ENCODE measurements at regions not wholly inside any gene's neighbourhood (a gene's known extent, or its start where the extent isn't known, plus 50 kb on each side); places are given as distances from the start of the nearest gene placed in this dataset.

DNA sequence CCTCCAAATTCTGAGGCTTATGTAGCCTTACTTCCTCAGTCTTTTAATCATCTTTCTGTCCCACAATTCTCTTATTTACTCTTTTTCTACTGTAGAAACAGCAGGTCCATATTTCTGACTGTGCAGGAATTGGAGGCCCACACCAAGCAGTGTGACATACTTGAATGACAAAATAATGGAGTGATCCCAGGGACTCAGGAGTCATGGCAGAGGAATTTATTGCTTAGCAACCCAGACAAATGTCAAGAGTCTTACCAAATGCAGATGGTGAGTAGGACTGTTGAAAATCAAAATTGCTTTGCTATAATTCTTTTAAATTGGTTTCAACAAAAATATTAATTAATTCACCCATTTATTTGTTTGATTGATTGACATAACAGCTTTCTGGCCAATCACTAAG is 59.9 kb downstream of the HTR1B start:
- Mint-ChIP-seq H3K36me3 (no peaks in the 10 kb centered on the region), H3K4me3 (no peak overlapping the region), H3K9me3 (no peaks in the 10 kb centered on the region), H3K4me1 (no peaks in the 10 kb centered on the region), H3K27ac (no peak overlapping the region), H3K27me3 (no peaks in the 10 kb centered on the region)

DNA sequence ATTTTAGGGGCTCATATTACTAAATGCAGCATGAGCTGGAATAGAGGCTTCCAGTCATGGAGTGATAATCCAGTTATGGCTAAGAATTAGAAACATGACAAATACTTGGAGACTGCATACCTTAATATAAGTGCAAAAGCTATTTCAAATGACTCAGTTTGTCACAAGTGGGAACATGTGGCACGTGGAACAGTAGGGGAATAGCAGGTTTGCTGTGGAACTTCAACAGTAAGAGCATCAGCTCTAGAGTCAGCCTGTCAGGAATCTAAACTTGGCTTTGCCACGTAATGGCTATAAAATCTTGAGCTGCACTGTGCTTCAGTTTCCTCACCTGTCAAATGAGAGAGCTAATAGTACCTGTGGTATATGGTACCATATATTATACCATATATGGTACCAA is 62.1 kb downstream of the HTR1B start:
- Mint-ChIP-seq H3K27me3 (no peaks in the 10 kb centered on the region), H3K4me1 (no peaks in the 10 kb centered on the region), H3K27ac (no peak overlapping the region), H3K9me3 (no peaks in the 10 kb centered on the region), H3K36me3 (no peaks in the 10 kb centered on the region), H3K4me3 (no peak overlapping the region)

DNA sequence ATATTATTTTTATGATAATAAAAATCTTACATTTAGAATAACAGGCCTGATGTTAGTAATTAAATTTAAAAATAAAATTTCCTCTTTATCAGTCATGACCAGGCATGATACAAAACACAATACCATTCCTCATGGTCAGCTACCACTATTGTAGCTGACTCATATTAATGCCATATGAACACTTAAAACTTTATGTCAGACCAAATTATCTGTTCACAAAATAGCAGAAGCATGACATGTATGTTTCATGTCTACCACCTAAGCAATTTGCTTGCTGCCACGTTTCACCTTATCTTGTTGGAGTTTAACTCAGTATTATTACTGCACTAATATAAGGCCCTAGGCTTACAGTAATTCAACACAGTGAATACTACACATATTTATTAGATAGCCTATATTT is 65.7 kb downstream of the HTR1B start:
- Mint-ChIP-seq H3K9me3 (no peaks in the 10 kb centered on the region), H3K4me1 (no peaks in the 10 kb centered on the region), H3K36me3 (no peaks in the 10 kb centered on the region), H3K27ac (no peak overlapping the region), H3K4me3 (no peak overlapping the region), H3K27me3 (no peaks in the 10 kb centered on the region)

DNA sequence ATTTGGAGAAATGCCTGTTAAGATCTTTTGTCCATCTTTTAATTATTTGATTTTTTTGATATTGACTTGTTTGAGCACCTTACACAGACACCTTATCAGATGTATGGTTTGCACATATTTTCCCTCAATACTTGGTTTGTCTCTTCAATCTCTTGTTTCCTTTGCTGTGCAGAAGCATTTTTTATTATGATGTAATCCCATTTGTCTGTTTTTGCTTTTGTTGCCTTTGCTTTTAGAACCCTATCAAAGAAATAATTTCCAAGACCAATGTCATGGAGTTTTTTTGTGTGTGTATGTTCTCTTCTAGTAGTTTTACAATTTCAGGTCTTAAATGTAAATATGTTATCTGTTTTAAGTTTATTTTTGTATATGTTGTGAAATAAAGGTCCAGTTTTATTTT is 73.9 kb downstream of the HTR1B start:
- Mint-ChIP-seq H3K9me3 (peaks cover 14% of the 10 kb centered on the region), H3K4me3 (no peak overlapping the region), H3K27me3 (no peaks in the 10 kb centered on the region), H3K4me1 (no peaks in the 10 kb centered on the region), H3K36me3 (no peaks in the 10 kb centered on the region), H3K27ac (no peak overlapping the region)

DNA sequence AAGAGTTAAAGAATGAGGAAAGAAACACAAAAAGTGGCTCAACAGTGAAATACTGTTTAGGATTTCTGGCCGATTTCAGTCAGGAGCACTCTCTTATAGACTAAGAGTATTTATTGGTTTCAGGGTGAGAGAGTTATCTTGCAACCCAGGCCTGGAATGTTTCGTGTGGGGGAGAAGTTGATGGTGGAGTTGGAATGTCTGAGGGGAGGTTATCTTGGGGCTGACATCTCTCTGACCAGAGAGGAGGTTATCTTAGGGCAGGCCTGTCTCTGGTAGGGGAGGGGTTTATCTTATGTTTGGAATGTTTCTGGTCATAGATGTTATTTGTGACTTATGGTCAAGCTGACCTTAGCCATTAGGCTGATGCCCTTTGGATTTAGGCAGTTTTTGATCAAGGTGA is 80.3 kb downstream of the HTR1B start:
- H3K9me3 Mint-ChIP-seq: peaks cover 10% of the 10 kb centered on the region
- H3K4me3 Mint-ChIP-seq: no peak overlapping the region
- H3K27ac Mint-ChIP-seq: no peak overlapping the region
- no peaks in the 10 kb centered on the region for H3K4me1 Mint-ChIP-seq
- H3K36me3 Mint-ChIP-seq: no peaks in the 10 kb centered on the region
- H3K27me3 Mint-ChIP-seq: no peaks in the 10 kb centered on the region

DNA sequence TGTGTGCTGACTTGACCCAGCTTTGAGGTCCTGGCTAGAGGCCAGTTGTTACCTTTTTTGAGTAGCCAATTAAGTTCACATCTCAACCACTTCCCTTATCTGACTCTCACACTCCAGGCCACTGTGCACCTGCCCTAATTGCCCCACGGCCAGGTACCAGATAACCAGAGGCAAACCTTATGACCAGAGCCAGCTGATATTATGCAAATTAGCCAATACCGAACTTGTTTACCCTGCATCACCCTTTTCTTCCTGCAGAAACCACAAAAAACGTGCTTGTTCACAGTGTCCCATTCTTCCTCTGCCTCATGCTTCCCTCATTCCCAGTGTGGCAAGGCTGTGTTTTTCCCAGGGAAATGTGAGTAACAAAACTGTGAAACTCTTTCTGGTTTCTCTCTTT is 89.3 kb downstream of the HTR1B start:
- no peak overlapping the region for H3K4me3 Mint-ChIP-seq
- H3K9me3 Mint-ChIP-seq: no peaks in the 10 kb centered on the region
- H3K4me1 Mint-ChIP-seq: no peaks in the 10 kb centered on the region
- no peaks in the 10 kb centered on the region for H3K27me3 Mint-ChIP-seq
- H3K27ac Mint-ChIP-seq: no peak overlapping the region
- no peaks in the 10 kb centered on the region for H3K36me3 Mint-ChIP-seq

DNA sequence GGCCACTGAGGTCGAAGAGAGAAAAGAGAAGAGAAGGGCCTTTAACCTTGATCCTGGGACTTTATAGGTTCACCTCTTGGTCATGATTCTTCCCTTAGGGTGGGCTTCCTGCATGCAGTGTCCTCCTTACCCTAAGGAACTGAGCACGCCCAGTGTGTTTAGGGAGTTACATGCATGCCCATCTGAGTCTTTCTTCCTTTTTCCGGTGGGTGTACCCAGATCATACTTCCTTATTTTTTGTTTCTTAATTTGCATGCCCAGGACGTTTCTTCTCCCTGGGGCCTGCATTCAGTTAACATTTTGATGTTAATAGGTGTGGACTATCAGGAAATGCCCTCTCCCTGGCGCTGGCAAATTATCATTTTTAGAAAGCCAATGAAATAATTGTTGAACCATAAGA is 91.5 kb downstream of the HTR1B start:
- no peaks in the 10 kb centered on the region for H3K27me3 Mint-ChIP-seq
- peaks cover under 1% of the 10 kb centered on the region for H3K9me3 Mint-ChIP-seq
- H3K27ac Mint-ChIP-seq: no peak overlapping the region
- H3K36me3 Mint-ChIP-seq: no peaks in the 10 kb centered on the region
- H3K4me3 Mint-ChIP-seq: no peak overlapping the region
- H3K4me1 Mint-ChIP-seq: no peaks in the 10 kb centered on the region

DNA sequence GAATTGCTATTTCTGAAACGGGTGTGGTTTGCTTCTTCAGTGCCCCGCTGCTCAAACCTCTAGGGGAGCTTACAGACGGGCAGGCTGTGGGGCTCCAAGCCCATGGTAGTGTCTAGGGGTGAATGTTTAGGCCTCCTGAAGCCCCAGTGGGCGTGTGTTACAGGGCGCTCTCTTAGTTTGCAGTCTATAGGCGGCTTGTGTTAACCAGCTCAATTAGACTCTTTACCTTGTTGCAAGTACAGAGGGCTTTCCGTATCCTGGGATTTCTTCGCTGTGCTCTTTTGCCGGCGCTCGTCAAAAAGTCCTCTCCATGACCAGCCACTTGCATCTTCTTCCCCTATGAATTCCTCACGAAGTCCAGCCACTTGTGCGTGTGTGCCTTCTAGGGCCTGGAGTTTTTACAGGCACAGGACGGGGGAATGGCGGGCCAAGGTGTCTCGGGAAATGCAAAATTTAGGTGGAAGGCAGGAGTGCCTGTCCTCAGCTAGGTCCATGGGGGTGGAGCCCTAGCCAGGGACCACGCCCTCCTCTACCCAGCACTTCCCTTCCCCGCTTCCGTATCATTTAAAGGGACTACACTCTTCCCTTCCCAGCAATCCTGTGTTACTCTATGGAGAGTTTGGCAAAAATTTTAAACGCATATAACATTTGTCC is 94.5 kb downstream of the HTR1B start:
- Mint-ChIP-seq H3K4me3 (no peak overlapping the region), H3K9me3 (peaks cover 11% of the 10 kb centered on the region), H3K36me3 (no peaks in the 10 kb centered on the region)

DNA sequence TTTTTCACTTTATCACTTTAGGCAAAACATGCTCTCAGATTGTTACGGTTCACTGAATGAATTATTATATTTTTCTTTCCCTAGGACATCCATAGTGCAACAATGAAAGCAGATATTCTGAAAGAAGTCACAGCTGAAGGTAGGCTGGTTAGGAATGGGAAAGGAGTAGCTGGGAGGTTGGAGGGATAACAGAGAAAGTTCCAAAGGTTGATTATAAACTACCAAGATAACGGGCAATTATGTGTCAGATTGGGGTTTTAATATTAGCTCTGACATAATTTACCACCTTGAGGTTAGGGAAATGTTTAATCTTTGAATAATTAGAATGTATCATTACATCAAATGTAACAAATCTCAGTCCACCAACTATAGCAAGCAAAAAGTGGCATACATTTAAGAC is 96.5 kb downstream of the HTR1B start:
- no peaks in the 10 kb centered on the region for H3K36me3 Mint-ChIP-seq
- no peak overlapping the region for H3K4me3 Mint-ChIP-seq
- no peaks in the 10 kb centered on the region for H3K27me3 Mint-ChIP-seq
- no peak overlapping the region for H3K27ac Mint-ChIP-seq
- no peaks in the 10 kb centered on the region for H3K4me1 Mint-ChIP-seq
- peaks cover 11% of the 10 kb centered on the region for H3K9me3 Mint-ChIP-seq

More for the DNA sequence above, 94.5 kb downstream of the HTR1B start:
- Mint-ChIP-seq H3K27me3 (no peaks in the 10 kb centered on the region), H3K4me1 (no peaks in the 10 kb centered on the region), H3K27ac (no peak overlapping the region)

DNA sequence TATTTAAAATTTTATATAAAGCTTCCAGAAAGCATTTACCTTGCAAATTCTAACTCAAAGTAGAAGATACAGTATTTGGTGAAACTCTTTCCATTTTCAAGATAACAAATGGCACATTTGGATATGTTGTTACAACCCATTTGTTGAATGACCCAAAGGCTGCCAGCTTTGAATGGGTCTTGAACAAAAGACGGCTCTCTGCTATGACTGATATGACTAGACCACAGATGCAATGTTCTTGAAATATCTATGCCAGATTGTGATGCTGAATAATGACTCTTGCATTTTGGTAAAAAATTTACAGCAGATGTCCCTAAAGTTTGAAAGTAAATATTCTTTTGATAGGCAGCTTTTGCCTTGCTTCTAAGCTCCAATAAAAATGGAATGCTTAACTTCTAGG is 99.6 kb downstream of the HTR1B start:
- Mint-ChIP-seq H3K9me3 (peaks cover 13% of the 10 kb centered on the region), H3K27ac (no peak overlapping the region), H3K4me3 (no peak overlapping the region), H3K36me3 (no peaks in the 10 kb centered on the region), H3K4me1 (no peaks in the 10 kb centered on the region), H3K27me3 (no peaks in the 10 kb centered on the region)

DNA sequence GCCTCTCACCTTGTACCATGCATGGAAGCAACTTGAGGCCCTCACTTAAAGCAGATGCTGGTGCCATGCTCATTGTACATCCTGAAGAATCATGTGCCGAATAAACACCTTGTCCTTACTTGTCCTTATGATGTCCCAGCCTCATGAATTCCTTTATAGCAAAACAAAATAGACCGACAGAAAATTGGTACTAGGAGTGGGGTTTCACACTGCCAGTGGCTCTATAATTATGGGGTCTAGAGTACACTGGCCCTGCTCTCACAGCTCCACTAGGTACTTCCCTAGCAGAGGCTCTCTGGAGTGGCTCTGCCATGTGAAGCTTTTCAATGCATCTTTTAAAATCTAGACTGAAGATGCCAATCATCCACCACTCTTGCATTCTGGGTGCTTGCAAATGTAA is 101.2 kb downstream of the HTR1B start:
- Mint-ChIP-seq H3K36me3 (no peaks in the 10 kb centered on the region), H3K4me3 (no peak overlapping the region), H3K27ac (no peak overlapping the region), H3K27me3 (no peaks in the 10 kb centered on the region), H3K4me1 (no peaks in the 10 kb centered on the region), H3K9me3 (peaks cover 16% of the 10 kb centered on the region)

DNA sequence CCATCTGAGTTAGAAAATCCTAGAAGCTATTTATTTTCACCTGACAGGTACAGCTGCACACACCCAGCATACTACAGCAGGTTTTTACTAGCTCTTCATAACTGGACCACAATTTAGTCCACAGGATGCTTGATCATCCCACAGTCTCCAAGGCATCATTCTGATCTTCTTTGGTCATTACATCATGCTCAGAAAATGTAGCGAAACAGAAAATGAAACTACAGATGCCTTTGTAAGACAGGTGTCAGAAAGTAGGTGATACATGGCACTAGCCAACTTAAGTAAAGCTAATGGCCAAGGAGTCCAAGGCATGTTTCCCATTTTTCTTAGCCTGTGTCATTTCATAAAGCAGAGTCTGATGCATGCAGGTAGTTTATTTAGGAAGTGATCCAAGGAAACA is 102.3 kb downstream of the HTR1B start:
- Mint-ChIP-seq H3K27ac (no peak overlapping the region), H3K36me3 (no peaks in the 10 kb centered on the region), H3K9me3 (peaks cover 8% of the 10 kb centered on the region), H3K4me1 (no peaks in the 10 kb centered on the region), H3K4me3 (no peak overlapping the region), H3K27me3 (no peaks in the 10 kb centered on the region)

DNA sequence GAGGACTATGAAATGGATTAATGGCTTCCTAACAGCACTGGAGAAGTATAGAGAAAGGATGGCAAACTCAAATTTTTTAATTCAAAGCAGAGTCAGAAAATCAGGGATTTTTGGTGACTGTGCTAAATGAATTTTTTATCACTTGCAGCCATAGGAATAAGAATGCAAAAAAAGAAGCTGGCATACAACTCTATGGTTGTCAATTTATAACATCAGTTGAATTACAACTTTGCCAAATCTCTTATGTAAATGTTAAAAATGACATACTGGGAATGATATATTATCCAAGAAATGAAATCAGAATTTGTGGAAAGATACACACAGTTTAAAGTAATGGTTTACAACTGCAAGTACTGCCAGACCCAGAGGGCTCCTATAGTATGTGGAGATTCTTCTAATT is 106.5 kb downstream of the HTR1B start:
- no peak overlapping the region for H3K27ac Mint-ChIP-seq
- H3K27me3 Mint-ChIP-seq: no peaks in the 10 kb centered on the region
- H3K4me3 Mint-ChIP-seq: no peak overlapping the region
- peaks cover 5% of the 10 kb centered on the region for H3K9me3 Mint-ChIP-seq
- no peaks in the 10 kb centered on the region for H3K36me3 Mint-ChIP-seq
- H3K4me1 Mint-ChIP-seq: no peaks in the 10 kb centered on the region

DNA sequence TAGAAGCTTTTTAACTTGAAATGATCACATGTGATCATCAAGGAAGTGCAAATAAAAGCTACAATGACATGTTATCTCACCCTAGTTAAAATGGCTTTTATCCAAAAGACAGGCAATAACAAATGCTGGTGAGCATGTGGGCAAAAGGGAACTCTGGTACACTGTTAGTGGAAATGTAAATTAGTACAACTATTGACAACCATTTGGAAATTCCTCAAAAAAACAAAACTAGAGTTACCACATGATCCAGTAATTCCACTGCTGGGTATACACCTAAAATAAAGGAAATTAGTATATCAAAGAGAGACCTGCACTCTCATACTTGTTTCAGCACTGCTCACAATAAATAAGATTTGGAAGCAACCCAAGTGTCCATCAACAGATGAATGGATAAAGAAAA is 108.7 kb downstream of the HTR1B start:
- Mint-ChIP-seq H3K4me3 (no peak overlapping the region), H3K9me3 (peaks cover 5% of the 10 kb centered on the region), H3K27ac (no peak overlapping the region), H3K4me1 (no peaks in the 10 kb centered on the region), H3K36me3 (no peaks in the 10 kb centered on the region), H3K27me3 (no peaks in the 10 kb centered on the region)

DNA sequence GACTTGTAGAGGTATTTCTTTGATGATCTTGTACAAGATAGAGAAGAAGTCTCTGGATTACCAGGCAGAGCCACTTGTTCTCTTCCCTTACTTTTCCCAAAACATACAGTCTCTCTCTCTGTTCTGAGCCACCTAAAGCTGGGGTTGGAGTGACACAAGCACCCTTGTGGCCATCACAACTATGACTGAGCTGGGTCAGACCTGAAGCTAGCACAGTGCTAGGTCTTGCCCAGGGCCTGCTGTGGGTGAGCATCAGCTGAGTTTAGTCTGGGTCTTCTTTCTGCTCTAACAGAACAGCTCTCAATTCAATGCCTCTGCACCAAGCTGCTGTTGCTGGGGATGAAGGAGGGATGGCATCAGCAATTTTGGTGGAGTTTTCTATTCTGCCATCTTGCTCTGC is 110.2 kb downstream of the HTR1B start:
- Mint-ChIP-seq H3K36me3 (no peaks in the 10 kb centered on the region), H3K9me3 (no peaks in the 10 kb centered on the region), H3K27ac (no peak overlapping the region), H3K27me3 (no peaks in the 10 kb centered on the region), H3K4me3 (no peak overlapping the region), H3K4me1 (no peaks in the 10 kb centered on the region)

DNA sequence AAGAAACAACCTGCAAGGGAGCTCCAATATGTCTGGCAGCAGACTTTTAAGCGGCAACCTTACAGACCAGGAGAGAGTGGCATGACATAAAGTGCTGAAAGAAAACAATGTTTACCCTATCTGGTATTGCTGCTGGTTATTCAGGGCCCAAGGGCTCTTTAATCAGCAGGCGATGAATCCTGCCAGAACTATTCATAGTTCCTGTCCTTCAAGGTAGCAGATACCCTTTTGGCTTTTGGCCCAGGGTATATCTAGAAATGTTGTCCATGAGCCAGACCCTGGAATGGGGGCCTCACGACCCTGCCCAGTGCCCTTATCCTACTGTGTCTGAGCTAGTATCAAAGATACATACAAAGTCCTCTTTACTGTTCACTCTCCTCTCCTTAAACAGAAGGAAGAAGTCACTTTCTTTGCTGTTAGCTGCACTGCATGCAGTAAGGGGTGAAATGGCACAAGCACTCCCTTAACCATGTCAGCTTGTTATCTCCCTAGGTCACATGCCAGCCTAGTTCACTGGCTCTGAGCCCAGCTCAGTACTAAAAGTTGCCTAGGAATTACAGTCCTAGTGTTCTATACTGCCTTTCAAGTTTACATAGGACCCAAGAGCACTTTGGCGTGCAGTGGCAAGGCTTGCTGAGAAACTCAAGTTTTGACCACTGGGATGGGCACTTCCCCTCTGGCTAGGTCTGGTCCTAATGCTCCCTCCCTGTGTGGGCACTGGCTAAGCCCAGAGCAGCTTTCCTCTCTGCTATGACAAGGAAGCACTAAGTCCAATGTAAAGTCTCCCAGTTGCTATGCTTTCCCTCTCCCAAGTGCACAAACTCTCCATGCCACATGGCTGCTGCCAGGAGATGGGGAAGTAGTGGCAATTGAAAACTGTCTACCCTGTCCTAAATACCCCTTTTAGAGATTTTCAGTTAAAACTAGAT is 122.0 kb downstream of the HTR1B start:
- Mint-ChIP-seq H3K9me3 (peaks cover 6% of the 10 kb centered on the region), H3K27me3 (no peaks in the 10 kb centered on the region)

More for the DNA sequence above, 122.0 kb downstream of the HTR1B start:
- H3K4me3 Mint-ChIP-seq: no peak overlapping the region
- H3K36me3 Mint-ChIP-seq: no peaks in the 10 kb centered on the region
- H3K27ac Mint-ChIP-seq: no peak overlapping the region
- H3K4me1 Mint-ChIP-seq: no peaks in the 10 kb centered on the region
